GM12875 (cell line): ENCODE measurements at regions not wholly inside any gene's neighbourhood (a gene's known extent, or its start where the extent isn't known, plus 50 kb on each side); places are given as distances from the start of the nearest gene placed in this dataset.

Source experiments
- H3K4me3 ChIP-seq: one replicate; pipeline ENCODE4 v1.5.1; 2011; ENCODE audit warnings: low read depth, low read length, control low read depth
- CTCF ChIP-seq: IDR thresholded peaks from 2 replicates; pipeline ENCODE4 v1.5.1; 2011; ENCODE audit warnings: low read depth, mild to moderate bottlenecking, control low read depth, inconsistent platforms, low read length, moderate library complexity, borderline replicate concordance; ENCODE audit not compliant: insufficient read depth

DNA sequence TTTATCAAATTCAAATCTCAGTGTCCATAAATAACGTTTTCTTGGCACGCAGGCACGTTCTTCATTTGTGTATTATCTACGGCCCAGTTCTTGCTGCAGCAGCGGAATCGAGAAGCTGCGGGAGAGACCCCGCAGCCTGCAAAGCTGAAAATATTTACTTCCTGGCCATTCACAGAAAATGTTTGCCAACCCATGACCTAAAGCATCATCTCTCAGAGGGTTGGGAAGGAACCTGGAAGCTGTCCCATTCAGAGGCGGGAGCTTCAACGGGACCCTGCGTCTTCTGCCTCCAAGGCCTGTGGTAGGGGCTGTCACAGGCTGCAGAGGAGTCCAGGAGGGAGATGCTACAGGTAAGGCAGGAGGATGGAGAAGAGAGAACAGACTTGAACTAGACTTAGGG, 319.2 kb downstream of the MN1 start:
- no peak for TF ChIP-seq CTCF
- no peak overlapping the region for H3K4me3 ChIP-seq

- no peak for TF ChIP-seq CTCF
- H3K4me3 ChIP-seq: no peak overlapping the region
These were observed 318.3 kb downstream of the MN1 start for GRCh38 chr22:27483095-27483785.

GRCh38 chr22:27485842-27486241, 315.7 kb downstream of the MN1 start:
- no peak overlapping the region for H3K4me3 ChIP-seq

DNA sequence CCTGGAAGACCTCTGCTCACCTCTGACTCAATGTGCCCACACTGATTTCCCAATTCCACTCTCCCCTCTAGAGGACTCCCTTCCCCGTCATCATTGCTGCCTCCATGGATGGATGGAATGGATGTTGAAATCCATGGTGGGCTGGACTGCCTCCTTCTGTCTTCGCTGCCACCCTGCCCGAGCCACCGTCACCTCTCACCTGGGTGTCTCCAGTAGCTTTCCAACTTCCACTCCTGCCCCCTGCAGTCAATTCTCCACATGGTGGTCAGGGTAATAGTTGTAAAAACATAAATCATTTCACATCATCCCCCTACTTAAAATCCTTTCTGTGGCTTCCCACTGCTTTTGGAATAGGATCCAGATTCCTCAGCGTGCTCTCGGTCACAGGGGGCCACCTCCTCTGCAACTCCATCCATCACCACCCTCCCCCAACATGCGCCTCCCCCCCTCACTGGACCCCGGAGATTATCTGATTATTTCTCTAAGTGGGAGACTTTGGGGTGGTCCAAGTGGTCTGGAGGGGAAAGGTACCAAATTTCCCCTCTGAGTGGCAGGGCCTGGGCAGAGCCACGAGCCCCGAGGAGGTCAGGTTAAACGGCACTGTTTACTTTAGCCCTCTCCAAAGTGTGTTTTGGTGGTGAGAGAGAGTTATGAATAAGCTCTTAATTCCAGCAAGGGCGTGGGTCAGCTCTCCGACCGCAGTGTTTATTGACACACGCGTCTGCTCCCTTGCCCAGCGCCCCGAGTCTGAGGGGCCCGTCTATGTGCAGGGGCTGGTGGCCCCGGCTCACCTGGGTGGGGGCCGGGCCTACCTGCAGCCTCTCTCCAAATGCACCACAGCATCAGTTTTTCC, 313.7 kb downstream of the MN1 start:
- TF ChIP-seq CTCF: no peak
- no peak overlapping the region for H3K4me3 ChIP-seq

More at GRCh38 chr22:27485842-27486241, 315.7 kb downstream of the MN1 start:
- TF ChIP-seq CTCF: no peak

DNA sequence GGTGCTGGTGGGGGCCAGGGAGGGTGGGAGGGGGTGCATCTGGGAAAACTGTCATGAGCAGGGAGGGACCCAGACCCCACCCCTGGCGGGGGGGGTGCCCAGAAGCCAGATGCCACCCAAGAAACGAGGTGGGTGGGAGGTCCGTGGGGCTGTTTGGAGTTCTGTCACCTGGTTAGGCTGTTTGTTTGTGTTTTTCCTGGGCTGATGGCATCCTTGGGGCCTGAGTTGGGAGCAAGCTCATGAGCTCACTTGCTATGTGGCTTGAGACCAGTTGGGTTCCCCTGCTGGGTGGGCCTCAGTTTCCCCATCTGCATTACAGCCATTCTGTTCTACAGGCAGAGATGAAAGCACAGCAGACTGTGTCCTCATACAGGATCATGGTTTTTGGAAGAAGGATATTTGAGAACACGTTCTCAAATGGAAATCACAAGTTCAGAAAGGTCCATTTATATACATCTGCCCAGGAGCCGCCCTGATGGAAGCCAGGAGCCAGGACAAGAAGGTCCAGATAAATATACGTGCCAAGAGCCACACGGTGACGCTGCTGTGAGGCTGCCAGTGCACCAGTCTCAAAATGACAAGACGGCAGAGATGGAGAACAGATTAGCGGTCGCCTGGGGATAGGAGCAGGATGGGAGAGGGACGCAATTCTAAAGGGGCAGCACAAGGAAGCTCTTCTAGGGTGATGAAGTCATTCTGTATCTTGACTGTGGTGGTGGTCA, 312.9 kb downstream of the MN1 start:
- TF ChIP-seq CTCF: no peak
- no peak overlapping the region for H3K4me3 ChIP-seq

DNA sequence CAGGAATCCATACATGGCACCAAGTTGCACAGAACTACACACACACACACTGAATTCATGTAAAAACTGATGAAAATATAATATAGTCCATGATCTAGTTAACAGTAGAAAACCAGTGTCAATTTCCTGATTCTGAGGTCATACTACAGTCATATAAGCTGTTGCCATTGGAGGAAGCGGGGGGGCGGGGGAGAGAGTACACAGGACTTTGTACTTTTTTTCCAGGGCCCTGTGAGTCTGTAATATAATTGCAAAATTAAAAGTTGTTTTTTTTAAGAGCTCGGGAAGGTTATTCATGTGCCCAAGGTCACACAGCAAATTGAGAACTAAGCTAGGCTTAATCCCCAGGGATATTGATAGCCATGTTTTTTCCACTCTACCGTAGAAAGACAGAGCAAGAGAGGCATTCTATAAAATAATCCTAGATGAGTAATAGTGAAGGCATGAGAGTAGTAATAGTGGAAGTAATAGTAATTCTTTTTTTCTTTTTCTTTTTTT, 312.3 kb downstream of the MN1 start:
- TF ChIP-seq CTCF: no peak

More for the DNA sequence above, 312.3 kb downstream of the MN1 start:
- H3K4me3 ChIP-seq: no peak overlapping the region
